Brain microvascular endothelial cell (primary cell): ENCODE measurements at regions not wholly inside any gene's neighbourhood (a gene's known extent, or its start where the extent isn't known, plus 50 kb on each side); places are given as distances from the start of the nearest gene placed in this dataset.

ENCODE experiments used
- DNase-seq: peaks from one replicate; pipeline ENCODE4 v3.0.0-alpha.2; 2020
- H3K27ac ChIP-seq: fragments of 250-450 bp; sonication (Bioruptor Pico); 2 replicates; pipeline ENCODE4 v1.5.1; 2020; ENCODE audit warnings: mild to moderate bottlenecking, moderate library complexity
- H3K27me3 ChIP-seq: fragments of 250-450 bp; sonication (Bioruptor Pico); replicated peaks from 2 replicates; pipeline ENCODE4 v1.5.1; 2020; ENCODE audit warnings: mild to moderate bottlenecking
- H3K36me3 ChIP-seq: fragments of 250-450 bp; sonication (Bioruptor Pico); replicated peaks from 2 replicates; pipeline ENCODE4 v1.5.1; 2020; ENCODE audit warnings: mild to moderate bottlenecking
- H3K4me3 ChIP-seq: 2 replicates; pipeline ENCODE4 v1.5.1; 2011; ENCODE audit warnings: low read depth, mild to moderate bottlenecking, control low read depth, low read length, moderate library complexity
- CTCF ChIP-seq: IDR thresholded peaks from 2 replicates; pipeline ENCODE4 v1.5.1; 2011; ENCODE audit warnings: low read depth, mild to moderate bottlenecking, moderate library complexity, low read length, control low read depth, inconsistent platforms; ENCODE audit errors: missing control alignments
- in situ Hi-C: cut with HindIII; loops from 2 replicates; pipeline ENCODE4 v1.10.0; 2017; ENCODE audit warnings: low sequenced_read_pairs, low pct_ligation_motif_present

GRCh38 chr20:41770965-41771364 is 152.8 kb upstream of the CHD6 start:
- no peak overlapping the region for H3K4me3 ChIP-seq
- DNase-seq, result no peak
- no peak for TF ChIP-seq CTCF
- H3K27ac ChIP-seq, result no peak overlapping the region
- in situ Hi-C loops, result no loop called here
- no peaks in the 10 kb centered on the region for H3K27me3 ChIP-seq
- H3K36me3 ChIP-seq, result no peaks in the 10 kb centered on the region

GRCh38 chr20:41770427-41770826 is 152.2 kb upstream of the CHD6 start:
- no peaks in the 10 kb centered on the region for H3K36me3 ChIP-seq
- H3K4me3 ChIP-seq, result no peak overlapping the region
- no peak overlapping the region for H3K27ac ChIP-seq
- no peak for TF ChIP-seq CTCF
- H3K27me3 ChIP-seq, result no peaks in the 10 kb centered on the region
- no peak for DNase-seq
- in situ Hi-C loops, result no loop called here

GRCh38 chr20:41769592-41770018 is 151.4 kb upstream of the CHD6 start:
- H3K4me3 ChIP-seq, result no peak overlapping the region
- no peak for DNase-seq
- H3K27me3 ChIP-seq, result no peaks in the 10 kb centered on the region
- no peak for TF ChIP-seq CTCF
- H3K36me3 ChIP-seq, result no peaks in the 10 kb centered on the region
- in situ Hi-C loops, result no loop called here
- H3K27ac ChIP-seq, result no peak overlapping the region

- TF ChIP-seq CTCF, result no peak
- in situ Hi-C loops, result no loop called here
- no peak overlapping the region for H3K4me3 ChIP-seq
- no peaks in the 10 kb centered on the region for H3K27me3 ChIP-seq
- H3K36me3 ChIP-seq, result no peaks in the 10 kb centered on the region
- no peak overlapping the region for H3K27ac ChIP-seq
- no peak for DNase-seq
These were observed 132.0 kb upstream of the CHD6 start for GRCh38 chr20:41750137-41750536.

DNA sequence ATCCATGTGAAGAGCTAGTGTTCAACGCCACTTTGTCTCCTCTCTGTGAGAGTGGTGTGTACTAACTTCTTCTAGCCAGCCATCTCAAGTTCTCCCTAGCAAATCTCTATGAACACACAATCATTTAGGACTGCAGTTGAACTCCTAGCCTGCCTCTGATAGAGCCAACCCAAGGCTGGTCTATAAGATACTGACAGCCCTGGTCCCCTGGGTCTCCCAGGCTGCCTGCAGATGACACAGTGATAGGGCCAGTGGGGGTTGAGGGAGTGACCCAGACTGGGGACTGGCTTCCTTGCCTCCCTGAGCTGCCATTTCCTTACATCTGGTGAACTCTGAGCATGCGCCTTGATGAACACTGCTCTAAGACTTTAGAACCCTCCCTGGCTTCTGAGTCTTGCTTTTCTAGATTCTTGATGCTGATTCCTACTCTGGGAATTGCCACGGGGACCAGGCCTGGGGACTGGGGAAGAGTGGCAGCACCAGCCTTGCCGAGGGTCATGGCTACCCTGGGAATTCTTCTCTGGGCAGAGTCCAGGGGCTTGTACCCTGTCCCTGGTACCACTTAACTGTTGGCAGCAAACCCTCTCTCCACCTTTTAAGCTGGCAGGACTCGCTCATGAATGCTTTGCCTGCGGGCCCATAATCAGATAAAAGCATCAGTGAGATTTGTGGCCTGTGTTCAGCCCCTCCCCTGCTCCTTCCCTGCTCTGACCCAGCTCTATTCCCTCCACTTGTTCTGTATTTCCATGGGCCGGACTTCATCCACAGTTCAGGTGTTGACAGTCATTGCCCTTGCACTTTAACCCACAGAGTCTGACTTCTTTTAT is 130.8 kb upstream of the CHD6 start:
- H3K36me3 ChIP-seq, result no peaks in the 10 kb centered on the region
- no peaks in the 10 kb centered on the region for H3K27me3 ChIP-seq
- in situ Hi-C loops, result no loop called here
- no peak for TF ChIP-seq CTCF
- H3K4me3 ChIP-seq, result no peak overlapping the region
- no peak overlapping the region for H3K27ac ChIP-seq
- DNase-seq, result no peak

DNA sequence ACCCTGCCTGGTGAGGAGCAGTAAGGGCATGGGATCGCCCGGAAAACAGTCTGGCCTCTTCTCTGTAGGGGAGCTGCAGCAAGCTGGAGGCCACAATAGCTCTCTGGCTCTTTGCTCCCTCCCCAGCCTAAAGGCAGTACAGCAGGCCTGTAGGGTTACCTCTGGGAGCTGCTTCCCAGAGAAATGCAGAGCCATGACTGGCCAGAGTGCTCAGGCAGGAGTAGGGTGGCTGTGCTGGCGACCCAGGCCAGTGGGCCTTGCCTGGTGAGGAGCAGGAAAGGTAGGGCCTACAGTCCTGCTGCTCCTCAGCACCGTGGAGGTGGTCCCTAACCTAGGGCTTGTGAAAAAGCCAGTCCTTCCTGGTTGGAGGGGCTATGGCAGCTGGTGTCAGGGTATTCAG is 129.9 kb upstream of the CHD6 start:
- Histone ChIP-seq H3K27ac (no peak overlapping the region), H3K27me3 (no peaks in the 10 kb centered on the region), H3K4me3 (no peak overlapping the region), H3K36me3 (no peaks in the 10 kb centered on the region)
- DNase-seq, result no peak
- no peak for TF ChIP-seq CTCF
- in situ Hi-C loops, result no loop called here
